HG02970 (cell line): ENCODE measurements at regions not wholly inside any gene's neighbourhood (a gene's known extent, or its start where the extent isn't known, plus 50 kb on each side); places are given as distances from the start of the nearest gene placed in this dataset.

Experiments used
- ATAC-seq: cut with Tn5 transposase; IDR thresholded peaks from one replicate; pipeline ENCODE4 v1.9.1; 2021; ENCODE audit warnings: mild to moderate bottlenecking, moderate library complexity, moderate number of reproducible peaks; ENCODE audit not compliant: unreplicated experiment, low FRiP score

GRCh38 chr2:58558881-58559280 is 317.8 kb upstream of the FANCL start:
- no peak for ATAC-seq

- no peak for ATAC-seq
These were observed 316.1 kb upstream of the FANCL start for GRCh38 chr2:58557176-58557575.

GRCh38 chr2:58553937-58554336 is 312.8 kb upstream of the FANCL start:
- ATAC-seq, result no peak

DNA sequence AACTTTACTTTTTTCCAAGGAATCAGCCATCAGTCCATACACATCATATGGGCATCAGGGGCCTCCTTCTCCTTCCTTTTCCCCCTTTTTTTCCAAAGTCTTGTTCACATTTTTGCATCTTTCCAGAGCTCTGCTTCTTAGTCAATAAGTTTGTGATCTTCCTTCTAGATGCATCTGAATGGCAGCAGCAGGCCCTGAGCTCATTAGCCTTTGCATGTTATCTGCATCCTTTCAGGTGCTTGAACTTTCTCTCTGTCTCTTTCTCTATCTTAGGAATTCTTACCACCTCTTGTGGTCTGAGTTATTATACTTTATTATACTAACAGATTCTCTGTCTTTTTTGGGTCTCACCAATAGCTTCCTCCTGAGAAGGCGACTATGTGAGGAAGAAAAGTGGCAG is 312.4 kb upstream of the FANCL start:
- ATAC-seq, result no peak

GRCh38 chr2:58545300-58546280 is 304.5 kb upstream of the FANCL start:
- no peak for ATAC-seq

- ATAC-seq, result no peak
These were observed 302.3 kb upstream of the FANCL start for GRCh38 chr2:58543442-58543841.

- no peak for ATAC-seq
These were observed 300.4 kb upstream of the FANCL start for GRCh38 chr2:58541511-58541910.

DNA sequence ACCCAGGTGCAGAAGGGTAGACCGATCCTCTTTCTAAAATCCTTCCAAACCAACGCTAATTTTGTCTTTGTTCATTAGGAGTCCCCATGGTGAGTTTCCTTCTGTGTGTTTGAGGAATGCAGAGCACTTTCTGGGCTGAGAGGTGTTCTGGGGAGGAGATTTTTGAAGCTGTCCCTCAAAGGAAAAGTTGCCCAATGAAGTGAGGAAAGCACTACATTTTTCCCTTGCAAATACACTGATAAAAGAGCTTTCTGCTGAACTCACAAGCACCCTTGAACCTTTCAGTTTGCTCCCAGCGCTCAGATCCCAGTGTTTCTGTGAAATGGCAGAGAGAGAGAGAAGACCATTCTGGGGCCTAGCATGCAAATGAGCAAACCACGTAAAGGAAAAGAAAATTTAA is 299.6 kb upstream of the FANCL start:
- ATAC-seq, result no peak

GRCh38 chr2:58539973-58540372 is 298.8 kb upstream of the FANCL start:
- no peak for ATAC-seq

GRCh38 chr2:58535990-58536389 is 294.9 kb upstream of the FANCL start:
- no peak for ATAC-seq

- no peak for ATAC-seq
These were observed 294.1 kb upstream of the FANCL start for GRCh38 chr2:58535182-58535581.

DNA sequence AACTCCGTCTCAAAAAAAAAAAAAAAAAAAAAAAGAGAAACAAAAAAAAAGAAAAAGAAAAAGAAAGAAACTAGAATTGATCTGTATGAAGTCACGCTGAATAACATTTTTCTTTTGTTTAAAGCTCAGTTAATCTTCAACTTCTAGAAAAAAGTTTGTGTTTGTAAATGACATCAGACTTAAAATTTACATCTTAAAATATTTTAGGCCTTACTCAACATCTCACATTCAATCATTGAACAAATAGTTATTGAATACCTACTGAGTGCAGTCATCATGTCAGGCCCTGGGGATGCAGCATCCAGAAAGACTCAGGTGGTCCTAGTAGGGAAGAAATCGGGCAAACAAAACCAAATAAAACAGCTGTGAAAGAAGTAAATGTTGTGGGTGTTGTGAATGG is 292.3 kb upstream of the FANCL start:
- ATAC-seq, result no peak

DNA sequence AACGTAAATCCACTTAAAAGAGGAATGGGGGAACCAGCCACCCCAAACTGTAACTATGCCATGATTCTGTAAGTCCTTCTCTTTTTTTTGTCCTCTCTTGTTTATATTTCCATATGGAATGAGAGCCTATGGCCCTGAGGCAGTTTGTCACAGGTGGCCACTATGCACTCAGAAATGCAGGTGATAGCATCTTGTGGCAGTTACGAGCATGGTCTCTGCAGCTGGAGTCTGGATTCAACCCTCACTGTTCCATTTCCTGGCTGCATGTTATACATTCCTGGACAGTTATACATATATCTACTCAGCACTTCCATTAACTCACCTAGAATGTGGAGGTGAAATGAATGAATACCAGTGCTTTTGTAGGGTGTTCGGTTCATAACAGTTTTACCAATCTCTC is 291.5 kb upstream of the FANCL start:
- no peak for ATAC-seq

GRCh38 chr2:58527647-58528046 is 286.5 kb upstream of the FANCL start:
- no peak for ATAC-seq

- no peak for ATAC-seq
These were observed 280.9 kb upstream of the FANCL start for GRCh38 chr2:58521803-58522554.

GRCh38 chr2:58520903-58521302 is 279.8 kb upstream of the FANCL start:
- no peak for ATAC-seq

- no peak for ATAC-seq
These were observed 276.8 kb upstream of the FANCL start for GRCh38 chr2:58517881-58518280.

DNA sequence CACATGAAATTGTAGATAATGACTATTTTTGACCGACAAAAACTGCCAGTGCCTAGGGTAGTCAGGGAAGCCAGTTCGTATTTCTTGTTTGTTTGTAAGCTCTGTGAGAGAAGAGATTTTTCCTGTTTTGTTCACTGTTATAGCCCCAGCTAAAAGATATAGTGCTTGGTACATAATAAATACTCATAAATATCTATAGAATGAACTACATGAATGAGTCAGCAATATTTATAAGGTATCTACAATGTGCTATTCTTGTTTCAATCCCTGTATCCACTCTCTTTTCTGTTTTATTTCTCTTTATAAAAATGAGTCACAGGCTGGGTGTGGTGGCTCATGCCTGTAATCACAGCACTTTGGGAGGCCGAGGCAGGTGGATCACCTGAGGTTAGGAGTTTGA is 275.6 kb upstream of the FANCL start:
- ATAC-seq, result no peak

- no peak for ATAC-seq
These were observed 274.9 kb upstream of the FANCL start for GRCh38 chr2:58515827-58516573.

- no peak for ATAC-seq
These were observed 273.1 kb upstream of the FANCL start for GRCh38 chr2:58514252-58514651.

- ATAC-seq, result no peak
These were observed 271.8 kb upstream of the FANCL start for GRCh38 chr2:58512878-58513277.
